Trophoblast cell (in vitro differentiated cells and primary cell): ENCODE measurements at regions not wholly inside any gene's neighbourhood (a gene's known extent, or its start where the extent isn't known, plus 50 kb on each side); places are given as distances from the start of the nearest gene placed in this dataset.
"Not testable (repeated sequence)": the region's sequence is repeated elsewhere in the genome, so short reads cannot be mapped to it uniquely, and the experiment has no call there.

Experiments used
- DNase-seq, 2 donors: peaks; one replicate each; pipeline ENCODE4 v3.0.0-alpha.2; 2016
- H2AFZ ChIP-seq: 2 replicates; pipeline ENCODE4 v1.6.1; 2013; ENCODE audit warnings: low read length, moderate library complexity, mild to moderate bottlenecking; ENCODE audit not compliant: insufficient read depth, poor library complexity
- H2AK5ac ChIP-seq: 2 replicates; pipeline ENCODE4 v1.6.1; 2013; ENCODE audit warnings: mild to moderate bottlenecking, low read length
- H2BK120ac ChIP-seq: 2 replicates; pipeline ENCODE4 v1.6.1; 2013; ENCODE audit warnings: low read length, mild to moderate bottlenecking, moderate library complexity; ENCODE audit not compliant: insufficient read depth, poor library complexity
- H2BK12ac ChIP-seq: 2 replicates; pipeline ENCODE4 v1.6.1; 2013; ENCODE audit warnings: mild to moderate bottlenecking, low read length, moderate library complexity
- H2BK5ac ChIP-seq: 2 replicates; pipeline ENCODE4 v1.6.1; 2013; ENCODE audit warnings: low read length, low read depth, moderate library complexity, mild to moderate bottlenecking; ENCODE audit not compliant: poor library complexity
- H3K14ac ChIP-seq: 2 replicates; pipeline ENCODE4 v1.6.1; 2013; ENCODE audit warnings: mild to moderate bottlenecking, low read length
- H3K18ac ChIP-seq: 2 replicates; pipeline ENCODE4 v1.6.1; 2013; ENCODE audit warnings: mild to moderate bottlenecking, low read length
- H3K23ac ChIP-seq: 2 replicates; pipeline ENCODE4 v1.6.1; 2013; ENCODE audit warnings: low read length
- H3K27ac ChIP-seq: 2 replicates; pipeline ENCODE4 v1.5.1; 2013; ENCODE audit warnings: low read depth, mild to moderate bottlenecking, inconsistent platforms, low read length, moderate library complexity
- H3K27me3 ChIP-seq: 2 replicates; pipeline ENCODE4 v1.6.1; 2013; ENCODE audit warnings: inconsistent platforms, mild to moderate bottlenecking, low read length, moderate library complexity; ENCODE audit not compliant: insufficient read depth
- H3K36me3 ChIP-seq, 2 experiments: 1 replicate in 1 of 2; 2 replicates in 1 of 2; pipeline ENCODE4 v1.6.1; 2013; ENCODE audit warnings: low read length in 2 of 2, mild to moderate bottlenecking in 2 of 2, moderate library complexity in 1 of 2; ENCODE audit not compliant: insufficient read depth in 2 of 2, control insufficient read depth in 1 of 2
- H3K4ac ChIP-seq: 2 replicates; pipeline ENCODE4 v1.6.1; 2013; ENCODE audit warnings: low read depth, mild to moderate bottlenecking, low read length, moderate library complexity
- H3K4me1 ChIP-seq, 2 experiments: 1 replicate in 1 of 2; 2 replicates in 1 of 2; pipeline ENCODE4 v1.6.1; 2013; ENCODE audit warnings: low read length in 2 of 2, mild to moderate bottlenecking in 2 of 2, moderate library complexity in 1 of 2; ENCODE audit not compliant: insufficient read depth in 2 of 2, control insufficient read depth in 1 of 2
- H3K4me2 ChIP-seq: 2 replicates; pipeline ENCODE4 v1.6.1; 2013; ENCODE audit warnings: inconsistent platforms, mild to moderate bottlenecking, low read length, moderate library complexity
- H3K4me3 ChIP-seq: 2 replicates; pipeline ENCODE4 v1.5.1; 2013; ENCODE audit warnings: mild to moderate bottlenecking, low read depth, low read length, inconsistent platforms
- H3K79me1 ChIP-seq: one replicate; pipeline ENCODE4 v1.6.1; 2013; ENCODE audit warnings: low read length
- H3K79me2 ChIP-seq: 2 replicates; pipeline ENCODE4 v1.6.1; 2013; ENCODE audit warnings: low read length, mild to moderate bottlenecking; ENCODE audit not compliant: control insufficient read depth, insufficient read depth, poor library complexity
- H3K9ac ChIP-seq: 2 replicates; pipeline ENCODE4 v1.6.1; 2013; ENCODE audit warnings: mild to moderate bottlenecking, low read length
- H3K9me3 ChIP-seq: 2 replicates; pipeline ENCODE4 v1.6.1; 2013; ENCODE audit warnings: low read depth, mild to moderate bottlenecking, control low read depth, inconsistent platforms, low read length; ENCODE audit not compliant: insufficient read depth
- H4K12ac ChIP-seq: 2 replicates; pipeline ENCODE4 v1.6.1; 2013; ENCODE audit warnings: low read depth, mild to moderate bottlenecking, low read length, moderate library complexity
- H4K8ac ChIP-seq: 2 replicates; pipeline ENCODE4 v1.6.1; 2013; ENCODE audit warnings: low read depth, mild to moderate bottlenecking, low read length, moderate library complexity
- H4K91ac ChIP-seq: one replicate; pipeline ENCODE4 v1.6.1; 2013; ENCODE audit warnings: low read depth, mild to moderate bottlenecking, low read length, moderate library complexity
- WGBS: extraction: QIAGEN DNeasy Blood & Tissue Kit; methylation state at CpG from one replicate; pipeline ENCODE4 v1.1.7; 2013; ENCODE audit warnings: missing lambda C conversion rate; ENCODE audit not compliant: insufficient read length, insufficient coverage; ENCODE audit errors: extremely low coverage; 5-methylcytosine and 5-hydroxymethylcytosine counted together

GRCh38 chr1:146666275-146666674 is 271.8 kb upstream of the NBPF12 start:
- not testable (repeated sequence) for DNase-seq, H2AFZ ChIP-seq, H3K18ac ChIP-seq, H3K9me3 ChIP-seq, H4K12ac ChIP-seq, H3K23ac ChIP-seq, H3K27me3 ChIP-seq, H2BK12ac ChIP-seq, H3K4me2 ChIP-seq, H4K91ac ChIP-seq, H4K8ac ChIP-seq, H3K27ac ChIP-seq, H3K79me1 ChIP-seq, H3K36me3 ChIP-seq, H3K4me1 ChIP-seq, H3K4ac ChIP-seq, H3K79me2 ChIP-seq, H3K9ac ChIP-seq, H2BK120ac ChIP-seq, H3K4me3 ChIP-seq, H3K14ac ChIP-seq, H2AK5ac ChIP-seq, H2BK5ac ChIP-seq
- WGBS = no CpG with 5 or more reads among the region's 1 CpG

- no CpG with 5 or more reads among the region's 4 CpGs for WGBS
- H2BK12ac ChIP-seq = not testable (repeated sequence)
Observed at GRCh38 chr1:146660242-146660641, 277.9 kb upstream of the NBPF12 start.

GRCh38 chr1:146656356-146657060 is 281.6 kb upstream of the NBPF12 start:
- H3K27me3 ChIP-seq, H3K4me3 ChIP-seq, H4K91ac ChIP-seq, H3K79me2 ChIP-seq, H3K9ac ChIP-seq, H2BK12ac ChIP-seq, H3K4me1 ChIP-seq, H2BK120ac ChIP-seq, H3K36me3 ChIP-seq, H2AK5ac ChIP-seq, H2BK5ac ChIP-seq, H3K27ac ChIP-seq, H4K8ac ChIP-seq, H3K4me2 ChIP-seq, H2AFZ ChIP-seq, H3K9me3 ChIP-seq, H4K12ac ChIP-seq, H3K23ac ChIP-seq, H3K4ac ChIP-seq, H3K79me1 ChIP-seq, H3K18ac ChIP-seq, DNase-seq, H3K14ac ChIP-seq: not testable (repeated sequence)
- no CpG with 5 or more reads among the region's 3 CpGs for WGBS

More at GRCh38 chr1:146660242-146660641, 277.9 kb upstream of the NBPF12 start:
- not testable (repeated sequence) for H3K4me3 ChIP-seq, H3K27me3 ChIP-seq, H3K27ac ChIP-seq, H3K4me2 ChIP-seq, H2AK5ac ChIP-seq, H4K12ac ChIP-seq, H3K18ac ChIP-seq, H3K36me3 ChIP-seq, H4K8ac ChIP-seq, H4K91ac ChIP-seq, H2BK120ac ChIP-seq, H3K9ac ChIP-seq, H2BK5ac ChIP-seq, H3K9me3 ChIP-seq, H3K14ac ChIP-seq, H3K79me1 ChIP-seq, H3K23ac ChIP-seq, H3K79me2 ChIP-seq, H3K4me1 ChIP-seq, H3K4ac ChIP-seq, DNase-seq, H2AFZ ChIP-seq

- H3K23ac ChIP-seq, H2BK120ac ChIP-seq, H3K36me3 ChIP-seq, H3K27me3 ChIP-seq, H2BK5ac ChIP-seq, H3K79me2 ChIP-seq, H3K9ac ChIP-seq, H2AFZ ChIP-seq, H2AK5ac ChIP-seq, H3K4me3 ChIP-seq, H3K79me1 ChIP-seq, DNase-seq, H3K27ac ChIP-seq, H3K4ac ChIP-seq, H4K91ac ChIP-seq, H3K4me1 ChIP-seq, H3K18ac ChIP-seq, H2BK12ac ChIP-seq, H4K12ac ChIP-seq, H3K14ac ChIP-seq, H3K4me2 ChIP-seq, H4K8ac ChIP-seq, H3K9me3 ChIP-seq: not testable (repeated sequence)
- no CpG with 5 or more reads among the region's 4 CpGs for WGBS
Observed at GRCh38 chr1:146654763-146655162, 283.4 kb upstream of the NBPF12 start.
